ELR (cell line): ENCODE measurements at regions not wholly inside any gene's neighbourhood (a gene's known extent, or its start where the extent isn't known, plus 50 kb on each side); places are given as distances from the start of the nearest gene placed in this dataset.

Source experiments
- DNase-seq: peaks from one replicate; pipeline ENCODE4 v3.0.0-alpha.2; 2015; ENCODE audit warnings: low read depth

DNA sequence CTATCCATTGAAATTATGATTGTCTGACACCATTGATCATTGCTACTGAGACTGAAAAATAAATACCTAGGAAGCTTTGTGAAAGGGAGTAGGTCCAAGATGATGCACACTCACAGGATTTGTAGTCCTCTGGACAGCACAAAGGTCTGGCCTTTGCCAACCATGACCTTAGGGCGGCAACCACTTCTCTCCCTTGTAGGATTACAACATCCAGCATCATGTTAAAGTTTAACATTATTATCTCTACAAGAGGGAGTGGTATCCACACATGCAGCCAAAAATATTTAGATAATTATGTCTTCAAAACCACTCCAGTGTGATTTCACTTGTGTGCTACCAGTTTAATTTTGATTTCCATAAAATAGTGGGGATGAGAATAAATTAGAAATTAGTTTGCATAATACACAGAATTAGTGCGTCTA, 51.1 kb upstream of the NHSL1 start:
- DNase-seq, result no peak

DNA sequence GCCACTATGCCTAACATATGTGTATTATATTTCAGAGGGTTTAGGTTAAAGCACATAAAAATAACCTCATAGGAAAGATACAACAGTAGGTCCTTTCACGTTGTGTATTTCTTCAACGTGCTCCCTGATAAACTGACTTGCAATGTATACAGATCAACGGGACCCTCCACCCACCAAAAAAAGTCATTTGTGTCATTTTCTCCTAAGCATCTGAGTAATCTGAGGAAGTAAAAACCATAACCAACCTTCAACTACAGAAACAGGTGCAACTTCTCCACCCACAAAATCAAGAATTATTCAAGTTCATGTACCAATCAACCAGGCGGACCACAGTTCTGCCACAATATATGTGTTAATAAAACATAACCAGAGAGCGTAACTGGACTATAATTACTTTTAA, 54.9 kb upstream of the NHSL1 start:
- DNase-seq, result no peak

DNA sequence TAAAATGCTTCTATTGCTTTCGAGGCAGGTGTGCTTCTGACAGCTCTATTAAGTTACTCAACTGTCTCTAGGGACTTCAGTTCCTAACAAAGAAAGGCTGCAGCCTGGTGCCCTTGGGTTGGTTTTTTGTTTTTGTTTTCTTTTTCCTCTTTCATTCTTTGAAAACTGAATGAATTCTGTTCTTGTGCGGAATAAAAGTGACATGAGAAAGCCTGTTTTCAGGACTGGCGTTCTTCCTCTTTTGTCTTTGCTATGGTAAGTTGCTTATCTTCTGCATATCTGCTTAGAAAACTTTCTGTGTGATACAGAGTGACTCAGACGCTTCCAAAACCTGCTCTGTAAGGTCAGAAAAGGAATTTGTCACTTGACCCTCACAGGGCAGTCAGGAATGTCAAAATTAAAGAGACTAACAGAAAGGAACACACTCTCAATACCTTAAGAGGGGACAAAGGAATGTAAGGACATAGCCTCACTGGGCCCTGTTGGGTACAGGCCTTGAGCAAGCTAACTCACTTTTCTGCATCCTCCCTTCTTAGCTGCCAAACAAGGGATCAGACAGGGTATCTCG, 56.2 kb upstream of the NHSL1 start:
- peak; percentile 61 for DNase-seq

DNA sequence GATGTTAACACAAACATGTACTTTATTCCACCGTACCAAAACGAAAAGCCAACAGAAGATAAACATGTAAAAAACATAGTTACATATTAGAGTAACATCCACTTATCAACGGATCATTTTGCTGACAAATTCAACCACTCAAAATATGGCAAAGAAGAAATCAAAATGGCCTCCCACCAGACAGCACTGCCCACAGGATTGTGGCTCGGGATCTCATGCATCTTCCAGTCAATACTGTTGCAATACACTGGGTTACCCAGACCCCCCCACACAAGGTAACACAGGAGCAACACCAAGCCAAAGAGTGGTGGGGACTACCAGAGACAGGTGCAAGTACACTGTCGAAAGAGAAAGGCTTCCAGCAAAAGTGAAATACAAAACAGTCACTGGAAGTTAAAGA, 57.9 kb upstream of the NHSL1 start:
- no peak for DNase-seq

DNA sequence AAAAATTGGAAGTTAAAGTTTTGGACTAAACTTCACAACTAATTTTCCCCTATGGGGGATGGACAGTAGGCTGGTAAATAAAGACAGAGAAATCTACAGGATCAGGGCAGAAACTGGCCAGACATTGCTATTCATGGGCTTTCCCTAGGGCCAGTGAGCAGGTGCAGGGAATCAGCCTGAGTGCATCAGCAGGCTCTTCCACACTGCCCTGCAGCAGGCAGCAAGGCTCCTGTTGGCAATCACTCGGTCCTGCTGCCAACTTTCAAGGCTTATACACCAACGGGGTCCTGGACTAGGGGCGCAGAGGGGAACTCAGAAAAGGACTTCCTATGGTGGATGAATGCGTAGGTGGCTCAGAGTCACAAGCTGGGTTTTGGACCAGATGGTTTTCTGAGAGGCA, 59.8 kb upstream of the NHSL1 start:
- DNase-seq, result no peak

DNA sequence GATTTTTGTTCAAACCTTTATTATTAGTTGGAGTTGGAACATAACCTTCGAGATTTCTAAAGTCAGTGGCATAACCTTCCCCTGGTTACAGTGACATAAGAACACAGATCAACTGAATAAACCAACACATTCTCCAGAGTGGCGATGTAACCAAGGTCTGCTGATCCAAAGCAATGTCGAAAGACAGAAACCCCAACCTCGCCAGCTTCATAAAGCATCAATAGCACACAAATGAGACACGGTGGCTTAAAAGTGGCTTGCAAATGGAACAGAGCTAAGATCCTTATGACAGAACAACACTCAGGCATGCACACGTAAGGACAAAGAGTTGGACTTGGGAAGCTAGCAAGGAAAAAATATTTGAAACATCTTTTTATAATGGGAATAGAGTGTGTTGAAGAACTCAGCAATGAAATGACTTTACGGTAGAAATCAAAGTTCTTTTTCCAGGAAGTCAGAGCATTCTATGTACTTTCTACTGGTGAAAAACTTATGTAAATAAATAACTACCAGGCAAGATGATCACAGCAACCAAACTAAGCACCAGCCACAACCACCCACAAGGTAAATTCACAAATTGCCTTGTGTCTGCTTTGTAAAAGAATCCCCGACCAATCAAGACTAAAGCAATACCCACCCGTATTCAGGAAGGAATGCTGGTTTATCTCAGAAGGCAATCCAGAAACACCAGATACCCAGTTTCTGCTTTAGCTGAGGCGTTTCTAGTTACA, 61.0 kb upstream of the NHSL1 start:
- no peak for DNase-seq

DNA sequence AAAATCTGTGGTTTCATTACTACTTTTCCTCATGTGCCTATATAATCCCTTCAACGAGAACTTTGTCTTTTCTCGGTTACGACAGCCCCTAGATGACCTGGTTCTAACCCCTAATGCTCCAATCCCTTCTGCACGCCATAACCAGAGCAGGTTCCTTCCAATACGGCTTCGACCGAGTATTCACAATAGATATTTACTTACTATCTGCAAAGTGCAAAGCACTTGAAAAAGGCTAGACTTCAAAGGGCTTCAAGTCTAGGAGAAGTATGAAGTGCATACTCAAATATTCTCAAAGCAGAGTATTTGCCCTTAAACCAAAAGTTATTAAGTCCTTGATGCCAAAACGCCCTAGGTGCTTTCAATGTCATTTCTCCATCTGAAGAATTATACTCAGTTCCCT, 63.4 kb upstream of the NHSL1 start:
- DNase-seq, result no peak

DNA sequence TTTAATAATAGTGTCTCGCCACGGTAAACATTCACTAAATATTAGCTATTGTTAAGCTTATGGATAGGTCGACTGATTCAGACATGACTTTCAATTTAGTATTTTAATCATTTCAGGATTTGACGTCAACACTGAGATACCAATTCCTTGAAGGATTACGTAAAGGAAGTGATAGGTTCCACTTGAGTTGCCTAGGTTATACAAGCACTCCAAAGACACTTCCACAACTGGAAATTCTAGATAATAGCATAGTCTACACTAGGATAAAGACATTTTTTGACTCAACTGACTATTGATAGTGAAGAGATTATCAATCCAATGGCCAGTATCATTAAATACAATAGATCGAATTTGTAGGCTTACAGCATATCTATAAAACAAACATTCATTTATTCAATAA, 63.9 kb upstream of the NHSL1 start:
- no peak for DNase-seq

DNA sequence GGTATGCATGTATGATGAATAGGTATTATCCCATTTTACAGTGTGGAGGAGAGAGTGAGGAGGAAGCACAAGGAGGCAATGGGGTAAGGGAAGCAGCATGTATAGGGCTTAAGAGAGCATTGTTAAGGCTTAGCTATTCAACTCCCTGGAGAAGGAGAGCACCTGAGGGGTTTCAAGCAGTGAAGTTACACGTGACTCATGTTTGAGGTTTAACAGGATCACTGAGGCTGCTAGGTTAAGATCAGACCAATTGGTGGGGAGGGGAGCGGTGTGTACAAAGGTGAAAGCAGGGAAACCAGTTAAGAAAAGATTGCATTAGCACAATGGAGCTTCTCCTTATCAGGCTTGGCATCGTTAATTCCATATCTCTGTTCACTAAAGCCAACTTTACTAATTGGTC, 64.4 kb upstream of the NHSL1 start:
- DNase-seq, result no peak

DNA sequence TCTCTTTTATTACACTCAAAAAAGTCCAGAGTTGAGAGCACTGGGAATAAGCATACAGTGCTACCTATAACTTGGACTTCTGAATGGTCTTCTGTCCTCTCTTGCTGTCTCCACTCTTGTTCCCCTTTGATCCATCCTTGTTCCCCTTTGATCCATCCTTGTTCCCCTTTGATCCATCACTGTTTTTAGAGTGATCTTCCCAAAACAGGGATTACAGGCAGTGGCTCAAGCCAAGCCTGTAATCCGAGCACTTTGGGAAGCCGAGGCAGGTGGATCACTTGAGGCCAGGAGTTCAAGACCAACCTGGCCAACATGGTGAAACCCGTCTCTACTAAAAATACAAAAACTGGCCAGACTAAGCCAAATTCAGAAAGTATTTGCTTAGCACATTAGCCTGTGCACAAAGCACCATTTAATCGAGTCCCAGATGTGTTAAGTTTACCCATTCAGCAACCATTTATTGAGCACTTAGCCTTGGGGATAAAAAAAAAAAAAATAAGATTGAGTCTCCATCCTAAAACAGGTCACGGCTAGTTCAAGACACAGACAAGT, 65.0 kb upstream of the NHSL1 start:
- DNase-seq, result no peak

DNA sequence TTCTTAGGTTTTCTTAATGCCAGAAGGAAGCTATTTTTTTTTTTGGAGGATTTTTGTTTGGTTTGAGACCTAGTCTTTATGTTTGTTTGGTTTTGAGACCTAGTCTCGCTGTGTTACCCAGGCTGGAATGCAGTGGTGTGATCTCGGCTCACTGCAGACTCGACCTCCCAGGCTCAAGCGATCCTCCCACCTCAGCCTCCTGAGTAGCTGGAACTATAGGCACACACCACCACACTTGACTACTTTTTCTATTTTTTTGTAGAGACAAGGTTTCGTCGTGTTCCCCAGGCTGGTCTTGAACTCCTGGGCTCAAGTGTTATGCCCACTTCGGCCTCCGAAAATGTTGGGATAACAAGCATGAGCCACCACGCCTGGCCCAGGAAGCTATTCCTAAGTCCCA, 67.8 kb upstream of the NHSL1 start:
- DNase-seq, result no peak

DNA sequence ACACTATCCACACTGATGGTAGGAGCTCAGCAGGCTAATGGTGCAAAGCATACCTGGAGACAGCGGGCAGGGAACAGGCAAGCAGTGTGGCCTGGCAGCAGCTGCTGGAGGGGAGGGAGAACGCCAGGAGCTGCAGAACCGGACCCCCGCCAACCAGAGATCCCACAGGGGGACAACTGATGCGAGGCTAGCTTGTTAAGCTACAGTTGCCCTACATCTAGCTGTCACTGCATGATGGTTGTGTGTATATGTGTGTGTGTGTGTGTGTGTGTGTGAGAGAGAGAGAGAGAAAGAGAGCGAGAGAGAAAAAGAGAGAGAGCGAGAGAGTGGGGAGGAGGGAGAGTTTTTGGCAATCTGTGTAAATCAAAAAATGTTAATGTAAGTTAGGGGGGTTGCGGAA, 69.7 kb upstream of the NHSL1 start:
- DNase-seq, result no peak

DNA sequence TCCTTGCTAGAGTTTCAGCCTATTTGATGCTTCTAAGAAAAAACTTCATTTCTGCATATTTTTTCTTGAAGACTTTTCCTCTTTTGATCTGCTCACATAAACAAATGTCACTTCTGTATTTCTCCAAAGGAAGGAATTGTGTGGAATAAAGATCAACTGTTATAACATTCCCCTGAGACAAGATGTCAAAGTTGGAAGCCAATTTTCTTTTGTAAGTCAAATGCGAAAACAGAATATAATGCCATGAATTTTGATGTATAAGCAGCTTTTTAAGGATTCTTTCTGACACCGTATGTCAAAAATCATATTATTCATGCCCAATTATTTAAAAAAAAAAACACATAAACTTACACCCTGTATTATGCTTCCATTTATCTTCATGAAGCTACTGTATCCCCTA, 70.3 kb upstream of the NHSL1 start:
- DNase-seq, result no peak

DNA sequence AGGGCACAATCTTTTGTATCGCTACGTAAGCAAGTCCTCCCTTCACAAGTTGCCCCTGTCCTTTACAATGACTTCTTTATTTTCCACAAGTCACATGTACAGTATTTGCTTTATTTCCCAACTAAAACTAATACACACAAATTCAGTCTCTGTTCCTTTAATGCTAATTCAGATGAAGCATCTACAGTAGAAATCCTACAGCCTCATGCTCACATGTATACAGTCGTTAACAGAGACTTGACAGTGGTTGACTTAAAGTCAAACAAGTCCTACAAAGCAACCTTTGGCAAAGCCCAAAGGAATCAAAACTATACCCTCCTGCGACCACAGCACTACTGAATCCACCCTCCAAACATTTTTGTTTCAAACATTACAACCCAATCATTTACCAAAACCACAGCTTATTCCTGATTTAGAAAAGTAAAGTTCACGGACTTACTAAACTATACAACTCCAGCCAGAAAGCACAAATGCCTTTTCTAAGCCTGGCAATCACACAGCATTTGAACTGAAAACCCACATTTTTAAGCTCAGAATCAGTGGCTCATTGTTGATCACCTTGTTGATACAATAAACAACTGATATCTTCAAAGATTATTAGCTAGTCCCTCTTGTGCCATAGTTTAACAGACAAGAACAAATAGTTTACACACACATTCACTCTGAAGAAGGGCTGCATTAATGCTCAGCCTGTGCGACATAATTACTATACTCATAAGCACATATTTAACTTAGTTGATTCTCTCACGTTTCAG, 70.9 kb upstream of the NHSL1 start:
- no peak for DNase-seq

DNA sequence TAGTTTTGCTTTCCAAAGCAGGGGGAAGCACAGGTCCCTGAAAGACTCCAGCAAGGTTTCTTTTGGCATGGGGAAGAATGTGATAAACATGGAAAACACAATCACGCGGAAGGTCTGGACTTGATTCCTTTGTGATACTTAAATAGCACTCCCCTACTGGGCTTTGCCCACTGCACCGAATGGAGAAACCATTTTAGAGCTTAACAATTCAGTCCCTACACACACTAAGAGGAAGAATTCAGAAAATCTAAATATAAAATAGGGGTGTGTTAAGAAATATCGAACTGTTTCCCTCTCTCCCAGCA, 71.4 kb upstream of the NHSL1 start:
- DNase-seq, result no peak

DNA sequence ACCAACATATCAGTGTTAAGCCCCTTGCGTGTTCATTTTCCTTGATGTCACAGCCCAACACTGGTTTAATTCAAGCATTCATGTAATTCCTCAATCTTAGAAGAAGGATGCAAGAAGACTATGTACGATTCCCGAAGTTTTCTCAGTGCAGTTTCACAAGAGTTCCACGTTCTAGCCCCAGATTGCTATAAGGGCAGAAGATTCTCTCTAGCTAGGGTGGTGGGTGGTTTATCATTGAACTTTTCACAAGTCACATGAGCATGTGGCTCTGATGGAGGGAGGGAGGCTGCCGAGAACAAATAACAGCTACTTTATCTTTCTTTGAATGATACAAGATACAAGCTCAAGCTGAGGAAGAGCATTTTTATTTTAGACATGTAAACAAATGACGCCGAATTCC, 71.9 kb upstream of the NHSL1 start:
- DNase-seq, result no peak

DNA sequence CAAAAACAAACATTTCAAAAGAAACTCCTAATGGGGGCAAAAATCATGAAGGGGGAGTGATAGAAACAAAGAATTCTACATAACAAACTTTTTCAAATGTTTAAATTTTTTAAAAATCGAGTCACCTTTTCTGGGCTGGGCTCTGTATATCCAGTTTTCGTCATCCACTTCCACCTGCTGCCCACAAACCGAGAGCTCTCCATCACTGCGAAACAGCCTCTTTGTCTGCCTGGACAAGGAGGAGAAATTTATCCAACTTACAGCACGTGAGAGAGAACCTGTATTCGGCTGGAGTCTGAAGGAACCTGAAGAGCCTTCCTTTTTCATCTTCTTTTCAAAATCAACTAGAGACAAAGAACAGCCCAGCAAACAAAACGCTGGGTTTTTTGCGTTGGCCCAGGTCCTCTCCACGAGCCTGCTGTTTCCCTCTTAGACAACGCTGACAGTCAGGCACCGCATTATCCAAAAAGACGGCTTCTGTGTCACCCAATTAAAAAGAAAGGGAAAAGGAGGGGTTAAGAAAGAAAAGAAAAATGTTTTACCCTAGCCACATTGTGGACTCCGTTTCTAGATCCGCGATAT, 72.4 kb upstream of the NHSL1 start:
- DNase-seq, result no peak

DNA sequence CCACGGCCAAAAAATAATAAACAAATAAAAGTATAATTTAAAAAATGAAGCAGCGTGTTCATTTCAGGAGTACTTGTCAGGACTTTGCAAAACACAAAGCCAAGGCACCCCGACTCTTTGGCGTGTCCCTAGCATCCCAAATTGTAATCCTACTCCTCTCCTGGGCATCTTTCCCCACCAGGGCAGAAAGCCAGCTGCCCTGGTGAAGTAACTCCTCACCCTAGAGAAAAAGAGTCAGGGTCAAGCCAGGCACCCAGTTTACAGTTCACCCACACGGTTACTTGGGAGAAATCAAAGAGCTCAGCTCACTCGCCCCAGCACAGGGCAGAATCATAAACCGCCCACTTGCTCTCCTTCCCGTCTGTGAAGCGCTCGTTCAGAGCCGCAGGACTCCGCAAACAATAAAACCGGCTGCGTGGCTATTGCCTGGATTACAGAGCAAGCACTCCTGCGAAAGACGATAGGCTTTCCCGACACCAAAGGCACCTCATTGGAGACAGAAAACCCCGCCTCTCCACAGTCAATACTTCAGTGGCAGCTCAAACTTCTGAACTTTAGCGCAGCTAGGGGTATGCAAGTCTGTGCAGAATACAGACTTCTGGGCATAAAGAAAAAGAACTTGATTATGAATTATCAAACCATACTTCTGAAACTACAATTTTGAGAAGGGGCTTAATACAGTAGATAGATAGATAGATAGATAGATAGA, 73.0 kb upstream of the NHSL1 start:
- peak; percentile 70 for DNase-seq

DNA sequence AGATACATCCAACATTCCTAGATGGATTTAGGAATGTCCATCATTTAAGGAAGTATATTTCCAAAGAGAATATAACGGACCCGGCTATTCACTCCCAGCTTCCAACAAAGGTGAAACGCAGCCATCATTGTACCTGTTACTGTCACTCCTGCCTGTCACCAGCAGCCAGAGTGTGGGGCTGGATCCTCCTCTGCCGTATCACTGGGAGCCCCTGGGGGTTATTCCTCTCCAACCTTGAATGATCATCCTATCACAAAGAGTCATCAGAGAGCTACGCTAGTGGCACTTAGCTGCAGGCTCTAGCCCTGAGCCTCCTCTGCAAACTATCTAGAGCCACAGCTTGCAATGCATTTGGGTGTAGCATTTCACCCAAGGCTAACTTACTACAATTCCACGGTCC, 73.6 kb upstream of the NHSL1 start:
- DNase-seq, result no peak

DNA sequence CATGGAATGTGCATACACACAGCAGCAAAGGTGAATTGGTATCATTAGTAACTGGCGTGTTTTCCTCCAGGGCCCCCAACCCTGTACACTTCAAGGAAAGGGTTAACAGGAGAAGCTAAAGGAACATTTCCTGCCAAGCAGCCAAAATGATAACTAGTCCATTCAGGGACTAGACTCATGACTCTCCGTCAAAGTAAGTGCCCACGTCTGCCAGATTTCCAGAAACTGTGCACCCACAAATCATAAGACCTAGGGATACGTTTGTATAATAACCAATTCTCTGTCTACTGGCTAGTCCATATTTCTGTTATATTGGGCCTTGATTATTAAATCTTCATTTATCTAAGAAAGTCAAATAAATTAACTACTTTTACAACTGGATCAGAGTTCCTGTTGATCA, 76.0 kb upstream of the NHSL1 start:
- DNase-seq, result no peak

DNA sequence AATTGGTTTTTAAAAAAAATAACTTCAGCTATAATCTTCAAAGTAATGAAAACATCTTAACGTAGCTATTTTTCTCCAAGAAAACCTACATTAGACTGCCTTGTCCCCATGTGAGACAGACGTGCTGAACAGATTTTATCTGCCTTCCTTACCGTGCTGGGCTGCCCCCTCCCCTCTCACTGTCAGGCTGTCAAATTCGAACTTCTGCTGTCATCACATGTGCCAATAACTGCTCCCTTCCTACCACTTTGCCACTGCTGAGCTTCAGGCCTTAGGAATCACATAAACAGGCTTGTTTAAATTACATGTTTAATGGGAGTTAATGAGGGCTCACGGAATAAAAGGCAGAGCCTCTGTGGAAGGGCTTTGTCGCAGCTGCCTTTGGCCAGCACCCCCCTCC, 77.0 kb upstream of the NHSL1 start:
- DNase-seq, result no peak

DNA sequence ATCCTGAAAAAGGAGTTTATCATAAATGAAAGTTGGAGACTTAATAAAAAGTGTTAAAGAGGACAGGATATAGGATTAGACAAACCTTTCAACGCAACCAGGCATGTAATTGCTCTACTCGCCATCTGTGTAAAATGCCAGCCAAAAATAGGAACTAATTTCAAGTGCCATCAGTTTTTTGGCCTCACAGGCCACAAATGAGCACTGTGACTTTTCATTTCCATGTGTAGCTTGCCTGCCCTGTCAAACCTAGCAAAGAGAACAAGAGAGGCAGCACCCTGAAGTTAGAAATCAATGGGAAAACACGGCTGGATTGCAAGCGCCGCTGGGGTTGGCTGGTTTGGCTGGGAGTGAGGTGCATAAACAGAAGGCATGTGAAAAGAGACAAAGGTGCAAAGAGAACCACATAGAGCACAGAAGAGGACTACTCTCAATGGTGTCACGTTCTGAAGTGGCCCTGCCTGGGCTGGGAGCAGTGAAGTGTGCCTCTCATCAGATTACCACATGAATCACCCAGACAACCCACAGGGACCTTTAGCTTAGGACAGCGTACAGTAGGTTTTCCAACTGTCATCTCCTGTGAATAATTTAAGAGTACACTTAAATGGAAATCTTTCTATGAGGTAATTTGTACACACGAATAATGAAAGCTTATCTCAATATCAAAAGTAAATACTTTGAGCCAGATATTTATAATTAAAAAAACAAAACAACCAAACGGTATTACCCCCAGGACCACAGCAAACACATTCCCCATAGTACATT, 78.0 kb upstream of the NHSL1 start:
- peak; percentile 29 for DNase-seq
